Trophoblast cell (in vitro differentiated cells and primary cell): ENCODE measurements at regions not wholly inside any gene's neighbourhood (a gene's known extent, or its start where the extent isn't known, plus 50 kb on each side); places are given as distances from the start of the nearest gene placed in this dataset.
"Not testable (repeated sequence)": the region's sequence is repeated elsewhere in the genome, so short reads cannot be mapped to it uniquely, and the experiment has no call there.

Experiments
- DNase-seq, 2 donors: peaks; one replicate each; pipeline ENCODE4 v3.0.0-alpha.2; 2016
- H2AFZ ChIP-seq: 2 replicates; pipeline ENCODE4 v1.6.1; 2013; ENCODE audit warnings: low read length, moderate library complexity, mild to moderate bottlenecking; ENCODE audit not compliant: insufficient read depth, poor library complexity
- H2AK5ac ChIP-seq: 2 replicates; pipeline ENCODE4 v1.6.1; 2013; ENCODE audit warnings: mild to moderate bottlenecking, low read length
- H2BK120ac ChIP-seq: 2 replicates; pipeline ENCODE4 v1.6.1; 2013; ENCODE audit warnings: low read length, mild to moderate bottlenecking, moderate library complexity; ENCODE audit not compliant: insufficient read depth, poor library complexity
- H2BK12ac ChIP-seq: 2 replicates; pipeline ENCODE4 v1.6.1; 2013; ENCODE audit warnings: mild to moderate bottlenecking, low read length, moderate library complexity
- H2BK5ac ChIP-seq: 2 replicates; pipeline ENCODE4 v1.6.1; 2013; ENCODE audit warnings: low read length, low read depth, moderate library complexity, mild to moderate bottlenecking; ENCODE audit not compliant: poor library complexity
- H3K14ac ChIP-seq: 2 replicates; pipeline ENCODE4 v1.6.1; 2013; ENCODE audit warnings: mild to moderate bottlenecking, low read length
- H3K18ac ChIP-seq: 2 replicates; pipeline ENCODE4 v1.6.1; 2013; ENCODE audit warnings: mild to moderate bottlenecking, low read length
- H3K23ac ChIP-seq: 2 replicates; pipeline ENCODE4 v1.6.1; 2013; ENCODE audit warnings: low read length
- H3K27ac ChIP-seq: 2 replicates; pipeline ENCODE4 v1.5.1; 2013; ENCODE audit warnings: low read depth, mild to moderate bottlenecking, inconsistent platforms, low read length, moderate library complexity
- H3K27me3 ChIP-seq: 2 replicates; pipeline ENCODE4 v1.6.1; 2013; ENCODE audit warnings: inconsistent platforms, mild to moderate bottlenecking, low read length, moderate library complexity; ENCODE audit not compliant: insufficient read depth
- H3K36me3 ChIP-seq, 2 experiments: 1 replicate in 1 of 2; 2 replicates in 1 of 2; pipeline ENCODE4 v1.6.1; 2013; ENCODE audit warnings: low read length in 2 of 2, mild to moderate bottlenecking in 2 of 2, moderate library complexity in 1 of 2; ENCODE audit not compliant: insufficient read depth in 2 of 2, control insufficient read depth in 1 of 2
- H3K4ac ChIP-seq: 2 replicates; pipeline ENCODE4 v1.6.1; 2013; ENCODE audit warnings: low read depth, mild to moderate bottlenecking, low read length, moderate library complexity
- H3K4me1 ChIP-seq, 2 experiments: 1 replicate in 1 of 2; 2 replicates in 1 of 2; pipeline ENCODE4 v1.6.1; 2013; ENCODE audit warnings: low read length in 2 of 2, mild to moderate bottlenecking in 2 of 2, moderate library complexity in 1 of 2; ENCODE audit not compliant: insufficient read depth in 2 of 2, control insufficient read depth in 1 of 2
- H3K4me2 ChIP-seq: 2 replicates; pipeline ENCODE4 v1.6.1; 2013; ENCODE audit warnings: inconsistent platforms, mild to moderate bottlenecking, low read length, moderate library complexity
- H3K4me3 ChIP-seq: 2 replicates; pipeline ENCODE4 v1.5.1; 2013; ENCODE audit warnings: mild to moderate bottlenecking, low read depth, low read length, inconsistent platforms
- H3K79me1 ChIP-seq: one replicate; pipeline ENCODE4 v1.6.1; 2013; ENCODE audit warnings: low read length
- H3K79me2 ChIP-seq: 2 replicates; pipeline ENCODE4 v1.6.1; 2013; ENCODE audit warnings: low read length, mild to moderate bottlenecking; ENCODE audit not compliant: control insufficient read depth, insufficient read depth, poor library complexity
- H3K9ac ChIP-seq: 2 replicates; pipeline ENCODE4 v1.6.1; 2013; ENCODE audit warnings: mild to moderate bottlenecking, low read length
- H3K9me3 ChIP-seq: 2 replicates; pipeline ENCODE4 v1.6.1; 2013; ENCODE audit warnings: low read depth, mild to moderate bottlenecking, control low read depth, inconsistent platforms, low read length; ENCODE audit not compliant: insufficient read depth
- H4K12ac ChIP-seq: 2 replicates; pipeline ENCODE4 v1.6.1; 2013; ENCODE audit warnings: low read depth, mild to moderate bottlenecking, low read length, moderate library complexity
- H4K8ac ChIP-seq: 2 replicates; pipeline ENCODE4 v1.6.1; 2013; ENCODE audit warnings: low read depth, mild to moderate bottlenecking, low read length, moderate library complexity
- H4K91ac ChIP-seq: one replicate; pipeline ENCODE4 v1.6.1; 2013; ENCODE audit warnings: low read depth, mild to moderate bottlenecking, low read length, moderate library complexity
- WGBS: extraction: QIAGEN DNeasy Blood & Tissue Kit; methylation state at CpG from one replicate; pipeline ENCODE4 v1.1.7; 2013; ENCODE audit warnings: missing lambda C conversion rate; ENCODE audit not compliant: insufficient read length, insufficient coverage; ENCODE audit errors: extremely low coverage; 5-methylcytosine and 5-hydroxymethylcytosine counted together

DNA sequence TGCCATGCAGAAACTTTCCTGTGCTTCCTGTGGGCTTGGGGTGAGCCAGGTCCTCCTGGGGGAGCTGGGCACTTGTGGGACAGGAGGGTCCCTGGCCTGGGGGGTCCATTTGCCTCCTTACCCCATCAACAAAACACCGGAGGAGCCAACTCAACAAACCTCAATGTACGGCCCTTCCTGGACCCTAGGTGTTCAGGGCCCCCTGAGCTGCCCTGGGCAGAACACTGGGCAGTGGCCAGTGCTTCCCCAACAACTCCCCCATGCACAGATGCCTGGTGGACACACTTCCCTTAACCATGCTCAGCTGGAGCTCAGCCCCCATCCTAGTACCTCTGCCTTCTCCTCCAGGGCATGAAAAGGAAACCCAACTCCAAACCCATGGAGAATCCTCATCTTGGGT lies 1504.2 kb upstream of the TPTE start:
- H3K14ac ChIP-seq, H2AFZ ChIP-seq, H3K36me3 ChIP-seq, H2BK12ac ChIP-seq, H3K4me2 ChIP-seq, H2BK120ac ChIP-seq, H2BK5ac ChIP-seq, H4K8ac ChIP-seq, DNase-seq, H3K23ac ChIP-seq, H3K4me1 ChIP-seq, H3K18ac ChIP-seq, H2AK5ac ChIP-seq, H3K9ac ChIP-seq, H4K91ac ChIP-seq, H3K27me3 ChIP-seq, H3K79me2 ChIP-seq, H3K4me3 ChIP-seq, H3K79me1 ChIP-seq, H3K27ac ChIP-seq, H4K12ac ChIP-seq, H3K4ac ChIP-seq: not testable (repeated sequence)
- no CpG with 5 or more reads among the region's 2 CpGs for WGBS
- peaks cover 38% of the 10 kb centered on the region for H3K9me3 ChIP-seq

DNA sequence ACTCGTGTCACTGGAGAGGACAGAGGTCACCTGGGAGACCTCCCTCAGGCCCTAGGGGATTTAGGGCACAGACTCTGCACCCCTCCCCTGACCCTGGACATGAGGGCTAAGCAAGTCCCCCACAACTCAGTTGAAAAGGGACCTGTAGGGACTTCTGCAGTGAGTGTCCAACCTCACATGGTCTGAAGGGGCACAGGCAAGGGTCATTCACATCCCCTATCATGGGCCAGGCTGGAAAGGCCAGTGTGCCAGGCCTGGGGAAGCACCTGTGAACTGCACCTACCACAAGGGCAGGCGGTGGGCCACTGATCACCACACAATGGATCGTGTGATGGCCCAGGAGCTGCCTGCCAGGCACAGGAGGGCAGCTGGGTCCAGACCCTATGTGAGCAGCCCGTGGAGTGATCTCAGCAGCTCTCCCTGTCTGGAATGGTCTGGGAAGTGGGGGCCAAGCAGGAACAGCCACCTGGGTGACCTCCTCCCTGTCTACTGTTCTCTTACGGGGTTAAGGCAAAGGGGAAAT lies 1502.6 kb upstream of the TPTE start:
- H3K27me3 ChIP-seq, H3K4me3 ChIP-seq, H2BK120ac ChIP-seq, H3K4me1 ChIP-seq, H2AK5ac ChIP-seq, H3K79me2 ChIP-seq, H3K14ac ChIP-seq, H3K23ac ChIP-seq, H3K4ac ChIP-seq, H2AFZ ChIP-seq, H3K79me1 ChIP-seq, H3K4me2 ChIP-seq, H4K8ac ChIP-seq, H2BK12ac ChIP-seq, H3K9ac ChIP-seq, H4K91ac ChIP-seq, H3K36me3 ChIP-seq, H4K12ac ChIP-seq, H2BK5ac ChIP-seq, H3K27ac ChIP-seq, DNase-seq, H3K18ac ChIP-seq: not testable (repeated sequence)
- no CpG with 5 or more reads among the region's 5 CpGs for WGBS
- peaks cover 37% of the 10 kb centered on the region for H3K9me3 ChIP-seq

DNA sequence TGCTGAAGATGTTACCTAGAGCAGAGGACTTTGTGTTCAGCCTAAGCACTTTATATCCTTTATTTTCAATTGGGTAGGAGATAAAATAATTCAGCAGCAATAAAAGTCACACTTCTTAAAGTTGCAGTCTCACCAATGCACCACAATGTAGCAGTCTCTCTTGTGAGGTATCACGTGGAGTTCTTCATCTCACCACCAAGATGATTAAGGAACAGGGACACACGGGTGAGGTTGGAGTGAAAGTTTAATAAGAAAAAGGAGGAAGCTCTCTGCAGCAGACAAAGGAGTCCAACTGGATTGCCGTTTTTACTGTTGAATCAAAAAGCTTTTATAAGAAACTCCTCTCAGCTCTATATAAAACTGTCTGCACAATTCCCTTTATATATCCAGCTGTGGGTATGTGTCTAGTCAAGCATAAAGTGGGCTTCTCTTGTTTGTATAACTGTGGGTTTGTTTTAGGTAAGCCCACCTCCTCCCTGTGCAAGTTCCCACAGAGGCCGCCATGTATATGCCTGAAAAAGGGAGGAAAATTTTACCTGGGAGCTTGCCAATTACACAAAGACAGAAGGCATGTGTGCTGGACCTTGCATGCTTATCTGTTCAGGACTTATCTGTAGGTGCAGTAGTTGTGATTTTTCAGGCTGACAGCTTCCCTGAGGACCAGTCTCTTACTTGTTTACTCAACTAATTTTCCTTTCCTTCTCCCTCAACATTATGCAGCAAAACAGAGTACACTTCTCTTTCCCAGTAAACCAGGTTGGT lies 1497.2 kb upstream of the TPTE start:
- not testable (repeated sequence) for H3K14ac ChIP-seq, H4K8ac ChIP-seq, H2BK12ac ChIP-seq, H3K9ac ChIP-seq, H3K27ac ChIP-seq, H2AK5ac ChIP-seq, H3K79me2 ChIP-seq, H3K4me3 ChIP-seq, H3K79me1 ChIP-seq, H3K27me3 ChIP-seq, H2BK120ac ChIP-seq, H3K4me1 ChIP-seq, H3K4ac ChIP-seq, H3K23ac ChIP-seq, H2AFZ ChIP-seq, H3K18ac ChIP-seq, H3K36me3 ChIP-seq, H2BK5ac ChIP-seq, H3K4me2 ChIP-seq, H4K91ac ChIP-seq, H4K12ac ChIP-seq
- no CpG with 5 or more reads among the region's 4 CpGs for WGBS
- DNase-seq, result peak in 1 of 2 donors; percentile 32
- peaks cover 26% of the 10 kb centered on the region for H3K9me3 ChIP-seq

GRCh38 chr21:9026729-9027416 lies 1494.5 kb upstream of the TPTE start:
- not testable (repeated sequence) for H3K14ac ChIP-seq, H3K79me2 ChIP-seq, H4K91ac ChIP-seq, H3K4me3 ChIP-seq, H3K36me3 ChIP-seq, H3K27ac ChIP-seq, H3K23ac ChIP-seq, H3K79me1 ChIP-seq, H3K9ac ChIP-seq, H2BK5ac ChIP-seq, H2BK120ac ChIP-seq, H3K4me1 ChIP-seq, H3K4ac ChIP-seq, H2AFZ ChIP-seq, H3K18ac ChIP-seq, H3K4me2 ChIP-seq, H3K27me3 ChIP-seq, H2BK12ac ChIP-seq, H2AK5ac ChIP-seq, DNase-seq, H4K8ac ChIP-seq, H4K12ac ChIP-seq
- peaks cover 32% of the 10 kb centered on the region for H3K9me3 ChIP-seq
- no CpG with 5 or more reads among the region's 2 CpGs for WGBS
